CD14-positive monocyte (primary cell): ENCODE measurements at regions not wholly inside any gene's neighbourhood (a gene's known extent, or its start where the extent isn't known, plus 50 kb on each side); places are given as distances from the start of the nearest gene placed in this dataset.
A peak's percentile ranks its signal among the peaks of the same experiment; 100 is the strongest.

Experiments used
- DNase-seq, 3 donors: peaks; one replicate each; pipeline ENCODE4 v3.0.0-alpha.2; 2011 to 2022
- H2AFZ ChIP-seq: 2 replicates; pipeline ENCODE4 v1.6.0; 2012; ENCODE audit warnings: mild to moderate bottlenecking, low read depth, low read length, inconsistent platforms; ENCODE audit not compliant: insufficient read depth, poor library complexity, severe bottlenecking
- H3K27ac ChIP-seq, 2 donors: 1 replicate in 1 of 2; 2 replicates in 1 of 2; pipeline ENCODE4 v1.5.1; 2012 to 2013; ENCODE audit warnings: low read length in 2 of 2, control low read depth in 1 of 2, inconsistent platforms in 1 of 2, low read depth in 1 of 2, mild to moderate bottlenecking in 1 of 2
- H3K27me3 ChIP-seq, 2 donors: one replicate each; pipeline versions ENCODE4 v1.6.0 to v1.6.1; 2011 to 2013; ENCODE audit warnings: low read length in 2 of 2; ENCODE audit not compliant: control insufficient read depth in 2 of 2, insufficient read depth in 2 of 2
- H3K36me3 ChIP-seq, 2 donors: replicated peaks in 1 of 2; 1 replicate in 1 of 2; 2 replicates in 1 of 2; pipeline versions ENCODE4 v1.5.1 to v1.6.1; 2012 to 2013; ENCODE audit warnings: low read length in 2 of 2, control low read depth in 1 of 2, inconsistent platforms in 1 of 2, mild to moderate bottlenecking in 1 of 2; ENCODE audit not compliant: insufficient read depth in 2 of 2, control insufficient read depth in 1 of 2
- H3K4me1 ChIP-seq, 2 donors: 1 replicate in 1 of 2; 2 replicates in 1 of 2; pipeline versions ENCODE4 v1.5.1 to v1.6.1; 2012 to 2013; ENCODE audit warnings: low read length in 2 of 2, control low read depth in 1 of 2, inconsistent platforms in 1 of 2, mild to moderate bottlenecking in 1 of 2, moderate library complexity in 1 of 2; ENCODE audit not compliant: insufficient read depth in 2 of 2, control insufficient read depth in 1 of 2
- H3K4me2 ChIP-seq: replicated peaks from 2 replicates; pipeline ENCODE3; 2012; ENCODE audit warnings: low read length, moderate library complexity, mild to moderate bottlenecking; ENCODE audit not compliant: poor library complexity, severe bottlenecking; ENCODE audit errors: extremely low read depth
- H3K4me3 ChIP-seq, 3 experiments: fragments of 200-600 bp in 1 of 3; sonication (generic) in 1 of 3; replicated peaks in 1 of 3; 1 replicate in 2 of 3; 2 replicates in 1 of 3; pipeline ENCODE4 v1.5.1; 2011 to 2013; ENCODE audit warnings: low read length in 3 of 3, mild to moderate bottlenecking in 3 of 3, control low read depth in 2 of 3, low read depth in 2 of 3, inconsistent platforms in 1 of 3, moderate library complexity in 1 of 3
- H3K79me2 ChIP-seq: 2 replicates; pipeline ENCODE4 v1.6.0; 2012; ENCODE audit warnings: mild to moderate bottlenecking, control low read depth, inconsistent platforms, low read length, moderate library complexity; ENCODE audit not compliant: insufficient read depth
- H3K9ac ChIP-seq: 2 replicates; pipeline ENCODE4 v1.6.0; 2017; ENCODE audit warnings: low read length, mild to moderate bottlenecking; ENCODE audit not compliant: insufficient read depth, poor library complexity, severe bottlenecking
- H3K9me3 ChIP-seq, 2 donors: replicated peaks in 1 of 2; 1 replicate in 1 of 2; 2 replicates in 1 of 2; pipeline versions ENCODE4 v1.5.1 to v1.6.1; 2012 to 2013; ENCODE audit warnings: low read length in 2 of 2, control low read depth in 1 of 2; ENCODE audit not compliant: control insufficient read depth in 1 of 2, insufficient read depth in 1 of 2
- H4K20me1 ChIP-seq: 2 replicates; pipeline ENCODE4 v1.6.0; 2012; ENCODE audit warnings: mild to moderate bottlenecking, low read length, control low read depth, moderate library complexity; ENCODE audit not compliant: insufficient read depth
- H3K27ac Mint-ChIP-seq, 7 donors: one replicate each; pipeline ENCODE4 v1.8.0; 2020; ENCODE audit warnings: mild to moderate bottlenecking in 7 of 7, mixed read lengths in 7 of 7, moderate library complexity in 6 of 7, inconsistent platforms in 2 of 7
- H3K27me3 Mint-ChIP-seq, 3 donors: one replicate each; pipeline ENCODE4 v1.8.0; 2021 to 2022; ENCODE audit warnings: low read depth in 3 of 3, mild to moderate bottlenecking in 3 of 3, mixed read lengths in 3 of 3, moderate library complexity in 3 of 3, inconsistent platforms in 1 of 3
- H3K36me3 Mint-ChIP-seq, 2 donors: one replicate each; pipeline ENCODE4 v1.8.0; 2020; ENCODE audit warnings: mixed read lengths in 2 of 2, inconsistent platforms in 1 of 2, mild to moderate bottlenecking in 1 of 2
- H3K4me1 Mint-ChIP-seq: one replicate; pipeline ENCODE4 v1.8.0; 2020; ENCODE audit warnings: mild to moderate bottlenecking, mixed read lengths
- H3K4me3 Mint-ChIP-seq, 2 donors: one replicate each; pipeline ENCODE4 v1.8.0; 2020; ENCODE audit warnings: mild to moderate bottlenecking in 2 of 2, mixed read lengths in 2 of 2, moderate library complexity in 1 of 2
- H3K9me3 Mint-ChIP-seq, 7 donors: one replicate each; pipeline ENCODE4 v1.8.0; 2020 to 2022; ENCODE audit warnings: mixed read lengths in 7 of 7, mild to moderate bottlenecking in 6 of 7, moderate library complexity in 6 of 7, inconsistent platforms in 2 of 7
- CTCF ChIP-seq: fragments of 200-600 bp; IDR thresholded peaks from one replicate; pipeline ENCODE4 v1.8.0; 2022; ENCODE audit warnings: antibody characterized with exemption, mild to moderate bottlenecking
- WGBS: methylation state at CpG from one replicate; pipeline ENCODE4 v1.1.5; 2013; ENCODE audit warnings: missing lambda C conversion rate; ENCODE audit not compliant: insufficient coverage; 5-methylcytosine and 5-hydroxymethylcytosine counted together
- intact Hi-C, 2 donors: fragments of 100-400 bp; cut with micrococcal nuclease; formaldehyde crosslinking; loops; one replicate each; pipeline versions ENCODE4 v1.15.0 to v1.15.1; 2023

- TF ChIP-seq CTCF = no peak
- no peaks in the 10 kb centered on the region for H4K20me1 ChIP-seq
- no peaks in the 10 kb centered on the region for H3K79me2 ChIP-seq
- Mint-ChIP-seq H3K36me3 (no peaks in the 10 kb centered on the region), H3K27ac (no peak overlapping the region), H3K27me3 (peaks cover 0 to 3% (median 2%) of the 10 kb centered on the region in 3 donors), H3K9me3 (peaks cover 0 to 2% (median 0%) of the 10 kb centered on the region in 7 donors), H3K4me1 (peaks cover 11% of the 10 kb centered on the region), H3K4me3 (no peak overlapping the region)
- intact Hi-C loops = no loop called here
- H3K36me3 ChIP-seq = no peaks in the 10 kb centered on the region
- H3K27me3 ChIP-seq = no peaks in the 10 kb centered on the region
- no peak overlapping the region for H3K27ac ChIP-seq
- no CpG with 5 or more reads among the region's 1 CpG for WGBS
- H3K9me3 ChIP-seq = no peaks in the 10 kb centered on the region
- H3K9ac ChIP-seq = no peak overlapping the region
- no peak overlapping the region for H3K4me3 ChIP-seq
- peak overlapping the region; percentile 51 for H2AFZ ChIP-seq
- H3K4me1 ChIP-seq = no peaks in the 10 kb centered on the region
- no peak for DNase-seq
- H3K4me2 ChIP-seq = no peak overlapping the region
Observed at GRCh38 chr9:678897-679296, 162.6 kb upstream of the DMRT1 start.

- no peaks in the 10 kb centered on the region for H3K36me3 Mint-ChIP-seq
- Histone ChIP-seq H3K9me3 (no peaks in the 10 kb centered on the region), H3K4me2 (no peak overlapping the region), H3K4me1 (no peaks in the 10 kb centered on the region), H3K27me3 (no peaks in the 10 kb centered on the region), H3K36me3 (no peaks in the 10 kb centered on the region), H3K27ac (no peak overlapping the region), H3K9ac (no peak overlapping the region), H3K79me2 (no peaks in the 10 kb centered on the region), H2AFZ (no peak overlapping the region), H3K4me3 (no peak overlapping the region), H4K20me1 (no peaks in the 10 kb centered on the region)
- no peak for DNase-seq
- H3K27me3 Mint-ChIP-seq = peaks cover 0 to 2% (median 1%) of the 10 kb centered on the region in 3 donors
- peaks cover 0 to 2% (median 0%) of the 10 kb centered on the region in 7 donors for H3K9me3 Mint-ChIP-seq
- no peak for TF ChIP-seq CTCF
- H3K4me1 Mint-ChIP-seq = peaks cover 12% of the 10 kb centered on the region
- no peak overlapping the region for H3K27ac Mint-ChIP-seq
- WGBS = 100% methylated on average over 2 of the region's 6 CpGs
- intact Hi-C loops = no loop called here
- H3K4me3 Mint-ChIP-seq = no peak overlapping the region
Observed at GRCh38 chr9:679462-679861, 162.0 kb upstream of the DMRT1 start.
